IMR-90 (cell line): ENCODE measurements at regions not wholly inside any gene's neighbourhood (a gene's known extent, or its start where the extent isn't known, plus 50 kb on each side); places are given as distances from the start of the nearest gene placed in this dataset.

Experiments
- ATAC-seq: fragments of 200-7000 bp; cut with Tn5 transposase; 2 replicates; pipeline ENCODE4 v1.9.1; 2020; ENCODE audit warnings: low read depth, mild to moderate bottlenecking, moderate library complexity
- BruUV-seq: library from RNA; stranded (reverse); fragments of 400-500 nt; replicated peaks from 2 replicates; lab custom pipeline; 2021; lab: Mats Ljungman, UMichigan
- CTCF ChIA-PET: fragments of 300-600 bp; formaldehyde crosslinking; extraction: SDS; loops from one replicate; lab custom pipeline; 2021; ENCODE audit warnings: antibody characterized with exemption; lab: Yijun Ruan, JAX
- POLR2A ChIA-PET: fragments of 300-600 bp; sonication (Branson Sonifier 250); formaldehyde crosslinking; loops from one replicate; lab custom pipeline; 2022; ENCODE audit warnings: antibody characterized with exemption; ENCODE audit not compliant: unreplicated experiment; lab: Charles Lee
- DNase-seq: peaks from one replicate; pipeline ENCODE4 v3.0.0; 2013
- H2AFZ ChIP-seq: replicated peaks from 2 replicates; pipeline ENCODE3; 2013; ENCODE audit warnings: low read length, mild to moderate bottlenecking; ENCODE audit not compliant: poor library complexity
- H2AK5ac ChIP-seq: 2 replicates; pipeline ENCODE4 v1.6.1; 2013; ENCODE audit warnings: low read depth, low read length, inconsistent platforms
- H2AK9ac ChIP-seq: replicated peaks from 2 replicates; pipeline ENCODE3; 2013; ENCODE audit warnings: mild to moderate bottlenecking, low read depth, low read length, moderate library complexity; ENCODE audit not compliant: poor library complexity
- H2BK120ac ChIP-seq: 2 replicates; pipeline ENCODE4 v1.6.1; 2013; ENCODE audit warnings: low read depth, low read length, inconsistent platforms
- H2BK15ac ChIP-seq: 3 replicates; pipeline ENCODE4 v1.6.1; 2013; ENCODE audit warnings: low read depth, low read length, inconsistent platforms
- H2BK20ac ChIP-seq: 2 replicates; pipeline ENCODE4 v1.6.1; 2013; ENCODE audit warnings: low read depth, mild to moderate bottlenecking, inconsistent platforms, low read length, moderate library complexity
- H2BK5ac ChIP-seq: 2 replicates; pipeline ENCODE4 v1.6.1; 2013; ENCODE audit warnings: mild to moderate bottlenecking, low read depth, low read length, inconsistent platforms; ENCODE audit not compliant: poor library complexity, severe bottlenecking
- H3K14ac ChIP-seq: replicated peaks from 2 replicates; pipeline ENCODE4 v1.6.1; 2013; ENCODE audit warnings: low read depth, low read length, inconsistent platforms
- H3K18ac ChIP-seq: 2 replicates; pipeline ENCODE4 v1.6.1; 2013; ENCODE audit warnings: low read depth, low read length, control low read depth
- H3K23ac ChIP-seq: 2 replicates; pipeline ENCODE4 v1.6.1; 2013; ENCODE audit warnings: low read depth, low read length, inconsistent platforms
- H3K27ac ChIP-seq: 2 replicates; pipeline ENCODE4 v1.5.1; 2013; ENCODE audit warnings: mild to moderate bottlenecking, control low read depth, low read length; ENCODE audit not compliant: insufficient read depth
- H3K27me3 ChIP-seq: 2 replicates; pipeline ENCODE4 v1.6.1; 2013; ENCODE audit warnings: low read length; ENCODE audit not compliant: control insufficient read depth, insufficient read depth
- H3K36me3 ChIP-seq: 2 replicates; pipeline ENCODE4 v1.6.1; 2013; ENCODE audit warnings: low read length, mixed read lengths; ENCODE audit not compliant: control insufficient read depth, insufficient read depth
- H3K4ac ChIP-seq: 2 replicates; pipeline ENCODE4 v1.6.1; 2013; ENCODE audit warnings: low read depth, low read length, inconsistent platforms
- H3K4me1 ChIP-seq: 2 replicates; pipeline ENCODE4 v1.6.1; 2013; ENCODE audit warnings: low read length, mixed read lengths; ENCODE audit not compliant: control insufficient read depth, insufficient read depth
- H3K4me2 ChIP-seq: 2 replicates; pipeline ENCODE4 v1.6.1; 2013; ENCODE audit warnings: low read depth, mild to moderate bottlenecking, control low read depth, low read length, moderate library complexity
- H3K4me3 ChIP-seq: 2 replicates; pipeline ENCODE4 v1.5.1; 2013; ENCODE audit warnings: low read depth, mild to moderate bottlenecking, control low read depth, low read length, moderate library complexity; ENCODE audit not compliant: insufficient read depth
- H3K56ac ChIP-seq: 2 replicates; pipeline ENCODE4 v1.6.1; 2013; ENCODE audit warnings: low read length, inconsistent platforms; ENCODE audit not compliant: insufficient read depth; ENCODE audit errors: extremely low read depth
- H3K79me1 ChIP-seq, 2 experiments: 2 replicates each; pipeline ENCODE4 v1.6.1; 2013; ENCODE audit warnings: low read length in 2 of 2, inconsistent platforms in 1 of 2, low read depth in 1 of 2
- H3K9ac ChIP-seq: 2 replicates; pipeline ENCODE4 v1.6.1; 2013; ENCODE audit warnings: low read depth, low read length, control low read depth
- H3K9me1 ChIP-seq: 2 replicates; pipeline ENCODE4 v1.6.1; 2013; ENCODE audit warnings: low read length, inconsistent platforms; ENCODE audit not compliant: insufficient read depth
- H3K9me3 ChIP-seq: 2 replicates; pipeline ENCODE4 v1.6.1; 2013; ENCODE audit warnings: low read length; ENCODE audit not compliant: control insufficient read depth, insufficient read depth
- H4K20me1 ChIP-seq: 2 replicates; pipeline ENCODE4 v1.6.1; 2013; ENCODE audit warnings: low read length, inconsistent platforms; ENCODE audit not compliant: insufficient read depth
- H4K5ac ChIP-seq: 2 replicates; pipeline ENCODE4 v1.6.1; 2013; ENCODE audit warnings: mild to moderate bottlenecking, low read depth, low read length, control low read depth
- H4K8ac ChIP-seq, 2 experiments: 2 replicates each; pipeline ENCODE4 v1.6.1; 2013; ENCODE audit warnings: low read depth in 2 of 2, low read length in 2 of 2, control low read depth in 1 of 2, inconsistent platforms in 1 of 2
- H4K91ac ChIP-seq: 2 replicates; pipeline ENCODE4 v1.6.1; 2013; ENCODE audit warnings: low read depth, low read length, inconsistent platforms; ENCODE audit not compliant: insufficient read depth
- BHLHE40 ChIP-seq: fragments of 150-350 bp; IDR thresholded peaks from 2 replicates; pipeline ENCODE4 v1.6.1; 2016; ENCODE audit warnings: mild to moderate bottlenecking, low read depth, low read length
- ELK1 ChIP-seq: fragments of 150-350 bp; IDR thresholded peaks from 2 replicates; pipeline ENCODE4 v1.6.1; 2016; ENCODE audit warnings: low read depth, mild to moderate bottlenecking, low read length, moderate library complexity, borderline replicate concordance
- FOS ChIP-seq: fragments of 150-350 bp; IDR thresholded peaks from 2 replicates; pipeline ENCODE4 v1.6.1; 2016; ENCODE audit warnings: low read depth, low read length
- NFE2L2 ChIP-seq: fragments of 150-350 bp; IDR thresholded peaks from 2 replicates; pipeline ENCODE4 v1.6.1; 2016; ENCODE audit warnings: low read depth, mild to moderate bottlenecking, low read length
- RAD21 ChIP-seq: IDR thresholded peaks from 2 replicates; pipeline ENCODE4 v1.6.1; 2012; ENCODE audit warnings: low read length, improper control_type of control experiment
- RCOR1 ChIP-seq: IDR thresholded peaks from 2 replicates; pipeline ENCODE4 v1.6.1; 2012; ENCODE audit warnings: mild to moderate bottlenecking, low read length, improper control_type of control experiment; ENCODE audit not compliant: insufficient replicate concordance
- SMC3 ChIP-seq: fragments of 150-350 bp; IDR thresholded peaks from 2 replicates; pipeline ENCODE4 v1.6.1; 2016; ENCODE audit warnings: low read depth, mild to moderate bottlenecking, antibody characterized with exemption, low read length, moderate library complexity
- WGBS, 2 experiments: methylation state at CpG; one replicate each; pipeline versions ENCODE4 v1.1.5 to v1.1.7; 2013; ENCODE audit warnings: missing lambda C conversion rate in 2 of 2; ENCODE audit not compliant: insufficient read length in 1 of 2; ENCODE audit errors: extremely low coverage in 2 of 2; 5-methylcytosine and 5-hydroxymethylcytosine counted together
- dilution Hi-C: fragments of 300-500 bp; cut with HindIII; formaldehyde crosslinking; loops from one replicate; pipeline ENCODE4 v1.14.3; 2018; ENCODE audit warnings: low sequenced_read_pairs; ENCODE audit not compliant: unreplicated experiment
- in situ Hi-C: fragments of 300-500 bp; cut with MboI; formaldehyde crosslinking; loops from 3 replicates; pipeline ENCODE4 v1.14.3; 2019; ENCODE audit warnings: low sequenced_read_pairs, inconsistent platforms, mixed read lengths
- intact Hi-C: fragments of 100-400 bp; cut with micrococcal nuclease; formaldehyde crosslinking; loops from 2 replicates; pipeline ENCODE4 v1.10.0; 2022

GRCh38 chr4:100128338-100128737, 61.9 kb downstream of the DDIT4L start:
- no peak for DNase-seq
- Histone ChIP-seq H3K27ac (no peak overlapping the region), H4K20me1 (no peaks in the 10 kb centered on the region), H3K4me1 (no peaks in the 10 kb centered on the region), H2AFZ (no peak overlapping the region), H3K9ac (no peak overlapping the region), H3K79me1 (no peaks in the 10 kb centered on the region), H3K4ac (no peak overlapping the region), H2BK5ac (no peak overlapping the region), H4K5ac (no peak overlapping the region), H2BK120ac (no peak overlapping the region), H3K14ac (no peak overlapping the region), H3K56ac (no peak overlapping the region), H3K4me2 (no peak overlapping the region), H3K9me3 (no peaks in the 10 kb centered on the region), H2AK9ac (no peak overlapping the region), H2AK5ac (no peak overlapping the region), H3K23ac (no peak overlapping the region), H3K9me1 (no peaks in the 10 kb centered on the region), H4K8ac (no peak overlapping the region), H4K91ac (no peak overlapping the region), H3K27me3 (no peaks in the 10 kb centered on the region), H2BK20ac (no peak overlapping the region), H3K18ac (no peak overlapping the region), H3K4me3 (no peak overlapping the region), H2BK15ac (no peak overlapping the region), H3K36me3 (no peaks in the 10 kb centered on the region)
- in situ Hi-C loops (loop anchor here (25.0 kb wide), 1 partner anchor 109 kb away; no protein-coding TSS in a partner anchor), intact Hi-C loops (no loop called here), dilution Hi-C loops (no loop called here)
- ATAC-seq = no peak
- TF ChIP-seq BHLHE40 (no peak), RCOR1 (no peak), NFE2L2 (no peak), RAD21 (no peak), ELK1 (no peak), SMC3 (no peak), FOS (no peak)
- BruUV-seq = no TSS peak
- CTCF ChIA-PET = no interaction called here
- POLR2A ChIA-PET = no interaction called here
- no CpG with 5 or more reads among the region's 2 CpGs for WGBS, 2 experiments
